GM23248 (cell line): ENCODE measurements at regions not wholly inside any gene's neighbourhood (a gene's known extent, or its start where the extent isn't known, plus 50 kb on each side); places are given as distances from the start of the nearest gene placed in this dataset.

Experiments
- EZH2 ChIP-seq: fragments of 200-600 bp; sonication (generic); IDR thresholded peaks from 2 replicates; pipeline ENCODE4 v1.6.1; 2018; ENCODE audit warnings: antibody characterized with exemption, mild to moderate bottlenecking; ENCODE audit not compliant: insufficient read depth, poor library complexity, severe bottlenecking
- EZH2phosphoT487 ChIP-seq: fragments of 200-600 bp; sonication (generic); IDR thresholded peaks from 2 replicates; pipeline ENCODE4 v1.6.1; 2018; ENCODE audit warnings: antibody characterized with exemption, moderate library complexity, mild to moderate bottlenecking, low read depth; ENCODE audit not compliant: insufficient read depth

DNA sequence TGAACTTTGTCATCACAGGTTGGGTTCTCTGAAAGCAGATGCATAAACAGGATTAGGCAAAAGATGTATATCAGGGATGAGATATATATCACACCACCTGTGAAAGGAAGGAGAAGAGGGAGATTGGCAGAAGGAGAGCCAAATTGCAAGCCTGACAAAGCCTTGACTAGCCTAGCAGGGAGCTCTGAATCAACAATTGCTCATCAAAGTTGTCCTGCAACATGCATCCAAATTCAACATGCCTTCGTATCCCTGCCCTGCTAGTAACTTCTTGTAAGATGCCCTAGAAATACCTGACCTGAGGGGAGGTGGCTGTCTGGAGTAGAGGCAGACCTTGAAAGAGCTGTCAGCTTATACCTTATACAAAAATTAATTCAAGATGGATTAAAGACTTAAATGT, 207.1 kb upstream of the HTR1E start:
- TF ChIP-seq EZH2phosphoT487 = no peak
- TF ChIP-seq EZH2 = no peak
